ENCODE measurements at regions not wholly inside any gene's neighbourhood (a gene's known extent, or its start where the extent isn't known, plus 50 kb on each side); places are given as distances from the start of the nearest gene placed in this dataset.

- Histone ChIP-seq H3K9me3 (ENCODE audit: control insufficient read depth, insufficient read depth, low read length) (no peaks in the 10 kb centered on the region), H3K27me3 (ENCODE audit: control insufficient read depth, low read length) (0 out of 2 replicates have a peak, but pooled peaks cover 3% of the 10 kb centered on the region)
Observed at GRCh38 chr22:49218142-49218541, 609.5 kb downstream of the BRD1 start.

GRCh38 chr22:49216579-49216978, 611.1 kb downstream of the BRD1 start:
- Histone ChIP-seq H3K27ac (ENCODE audit: low read depth, low read length) (no peak overlapping the region), H3K79me2 (ENCODE audit: control insufficient read depth, low read length) (no peaks in the 10 kb centered on the region), H3K4me2 (ENCODE audit: low read length) (no peak overlapping the region), H3K4me3 (ENCODE audit: low read length) (no peak overlapping the region), H3K4me1 (ENCODE audit: control insufficient read depth, low read length) (no peaks in the 10 kb centered on the region), H3K27me3 (ENCODE audit: control insufficient read depth, low read length) (no peaks in the 10 kb centered on the region), H3K36me3 (ENCODE audit: control insufficient read depth, low read length) (no peaks in the 10 kb centered on the region), H3F3A (ENCODE audit: control insufficient read depth, insufficient read depth) (no peaks in the 10 kb centered on the region), H4K20me1 (ENCODE audit: control insufficient read depth, insufficient read depth, low read depth, low read length) (no peaks in the 10 kb centered on the region), H3K9me2 (replicated peaks; ENCODE audit: control insufficient read depth, low read length) (no peaks in the 10 kb centered on the region), H3K9me3 (ENCODE audit: control insufficient read depth, insufficient read depth, low read length) (no peaks in the 10 kb centered on the region)
- TF ChIP-seq EZH2phosphoT487 (IDR thresholded peaks at IDR 0.05; ENCODE audit: borderline replicate concordance, low read length), result no peak
- no peak for TF ChIP-seq CTCF (IDR thresholded peaks at IDR 0.05; ENCODE audit: low read depth, low read length, poor library complexity, severe bottlenecking)

More at GRCh38 chr22:49218142-49218541, 609.5 kb downstream of the BRD1 start:
- H3K9me2 ChIP-seq (replicated peaks; ENCODE audit: control insufficient read depth, low read length), result no peaks in the 10 kb centered on the region
- H3K79me2 ChIP-seq (ENCODE audit: control insufficient read depth, low read length), result no peaks in the 10 kb centered on the region
- H3F3A ChIP-seq (ENCODE audit: control insufficient read depth, insufficient read depth), result no peaks in the 10 kb centered on the region
- H3K4me2 ChIP-seq (ENCODE audit: low read length), result no peak overlapping the region
- H3K4me1 ChIP-seq (ENCODE audit: control insufficient read depth, low read length), result no peaks in the 10 kb centered on the region
- no peaks in the 10 kb centered on the region for H3K36me3 ChIP-seq (ENCODE audit: control insufficient read depth, low read length)
- H3K4me3 ChIP-seq (ENCODE audit: low read length), result no peak overlapping the region
- TF ChIP-seq EZH2phosphoT487 (IDR thresholded peaks at IDR 0.05; ENCODE audit: borderline replicate concordance, low read length) (no peak), CTCF (IDR thresholded peaks at IDR 0.05; ENCODE audit: low read depth, low read length, poor library complexity, severe bottlenecking) (no peak)
- H4K20me1 ChIP-seq (ENCODE audit: control insufficient read depth, insufficient read depth, low read depth, low read length), result no peaks in the 10 kb centered on the region
- H3K27ac ChIP-seq (ENCODE audit: low read depth, low read length), result no peak overlapping the region

- Histone ChIP-seq H3K27ac (ENCODE audit: low read depth, low read length) (no peak overlapping the region), H3K4me1 (ENCODE audit: control insufficient read depth, low read length) (no peaks in the 10 kb centered on the region), H3K9me3 (ENCODE audit: control insufficient read depth, insufficient read depth, low read length) (no peaks in the 10 kb centered on the region), H3K36me3 (ENCODE audit: control insufficient read depth, low read length) (no peaks in the 10 kb centered on the region), H4K20me1 (ENCODE audit: control insufficient read depth, insufficient read depth, low read depth, low read length) (no peaks in the 10 kb centered on the region), H3K4me2 (ENCODE audit: low read length) (no peak overlapping the region), H3F3A (ENCODE audit: control insufficient read depth, insufficient read depth) (no peaks in the 10 kb centered on the region), H3K27me3 (ENCODE audit: control insufficient read depth, low read length) (no peaks in the 10 kb centered on the region), H3K79me2 (ENCODE audit: control insufficient read depth, low read length) (no peaks in the 10 kb centered on the region), H3K9me2 (replicated peaks; ENCODE audit: control insufficient read depth, low read length) (no peaks in the 10 kb centered on the region), H3K4me3 (ENCODE audit: low read length) (no peak overlapping the region)
- no peak for TF ChIP-seq CTCF (IDR thresholded peaks at IDR 0.05; ENCODE audit: low read depth, low read length, poor library complexity, severe bottlenecking)
Observed at GRCh38 chr22:49215840-49216239, 611.8 kb downstream of the BRD1 start.

- Histone ChIP-seq H4K20me1 (ENCODE audit: control insufficient read depth, insufficient read depth, low read depth, low read length) (no peaks in the 10 kb centered on the region), H3K9me3 (ENCODE audit: control insufficient read depth, insufficient read depth, low read length) (no peaks in the 10 kb centered on the region), H3K4me3 (ENCODE audit: low read length) (no peak overlapping the region), H3K27ac (ENCODE audit: low read depth, low read length) (no peak overlapping the region), H3K4me2 (ENCODE audit: low read length) (no peak overlapping the region), H3K4me1 (ENCODE audit: control insufficient read depth, low read length) (no peaks in the 10 kb centered on the region), H3K27me3 (ENCODE audit: control insufficient read depth, low read length) (no peaks in the 10 kb centered on the region), H3K9me2 (replicated peaks; ENCODE audit: control insufficient read depth, low read length) (no peaks in the 10 kb centered on the region), H3K36me3 (ENCODE audit: control insufficient read depth, low read length) (no peaks in the 10 kb centered on the region), H3F3A (ENCODE audit: control insufficient read depth, insufficient read depth) (no peaks in the 10 kb centered on the region), H3K79me2 (ENCODE audit: control insufficient read depth, low read length) (no peaks in the 10 kb centered on the region)
- TF ChIP-seq EZH2phosphoT487 (IDR thresholded peaks at IDR 0.05; ENCODE audit: borderline replicate concordance, low read length), result no peak
- no peak for TF ChIP-seq CTCF (IDR thresholded peaks at IDR 0.05; ENCODE audit: low read depth, low read length, poor library complexity, severe bottlenecking)
Observed at GRCh38 chr22:49214976-49215375, 612.7 kb downstream of the BRD1 start.
